Heart left ventricle (tissue), 13 donors: ENCODE measurements at regions not wholly inside any gene's neighbourhood (a gene's known extent, or its start where the extent isn't known, plus 50 kb on each side); places are given as distances from the start of the nearest gene placed in this dataset.

Experiments
- CTCF ChIP-seq, 12 donors: fragments of 200-600 bp; sonication (generic) in 4 of 12; IDR thresholded peaks; one replicate each; pipeline versions ENCODE4 v1.5.0 to v1.8.0; 2018 to 2022; ENCODE audit warnings: antibody characterized with exemption in 12 of 12, mild to moderate bottlenecking in 5 of 12
- POLR2A ChIP-seq, 2 donors: fragments of 450-650 bp; IDR thresholded peaks; one replicate each; pipeline ENCODE4 v1.6.1; 2017; ENCODE audit warnings: antibody characterized with exemption in 2 of 2, mild to moderate bottlenecking in 2 of 2, moderate library complexity in 2 of 2
- donor health status: ischemic (EF 13 %, LVEDD 7.1; RV severe dilation, severe dysfunction).
- donor health status: DM: no; HTN: yes; CAD: no.
- donor health status: DM: no; HTN: no; CAD: no.
- donor health status: ischemic (EF 25% LVEDD 6.9; RV normal size, moderate dysfunction).
- donor health status: ischemic (EF 25% LVEDD 5.7; RV mildly dilated, moderate dysfunction).
- donor health status: ischemic (EF 35%, LVEDD 5.7; RV mildly dilated, moderate dysfunction).
- donor health status: nonischemic (EF 11% LVEDD 7.7; RV severe dilation, severe dysfunction).
- donor health status: DM: yes; HTN: yes; CAD: no.
- donor health status: PGD.
- donor health status: ischemic (EF 29% LVEDD 5.4; RV normal size, mild dysfunction).
- donor health status: nonischemic (EF 23%, LVEDD 6.1; RV moderate dilation, normal function).

- no peak for TF ChIP-seq CTCF (IDR thresholded peaks at IDR 0.05)
- TF ChIP-seq POLR2A (IDR thresholded peaks at IDR 0.05), result no peak
Observed at GRCh38 chrX:113818346-113818745, 765.5 kb upstream of the HTR2C start.
